ENCODE measurements at regions not wholly inside any gene's neighbourhood (a gene's known extent, or its start where the extent isn't known, plus 50 kb on each side); places are given as distances from the start of the nearest gene placed in this dataset.

DNA sequence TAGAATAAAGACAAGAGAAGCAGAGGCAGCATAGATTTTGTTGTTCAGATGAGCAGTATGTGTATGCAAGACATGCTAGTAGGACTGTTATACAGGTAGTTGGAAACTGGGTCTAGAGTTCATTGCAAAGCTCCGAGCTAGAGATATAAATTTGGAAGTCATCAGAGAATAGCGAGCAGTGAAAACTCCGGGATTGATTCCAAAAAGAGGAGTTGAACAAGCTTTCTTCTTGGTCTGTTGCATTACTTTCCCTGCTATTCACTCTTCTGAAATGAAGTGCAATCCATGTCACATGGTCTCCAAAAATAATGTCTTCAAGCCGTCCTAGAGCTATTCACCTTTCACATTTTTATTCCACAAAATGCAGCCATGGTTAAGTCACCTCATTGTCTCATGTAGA, 67.9 kb upstream of the ZNF462 start:
- DNase-seq: no peak

GRCh38 chr9:106796771-106797170, 66.2 kb upstream of the ZNF462 start:
- DNase-seq: no peak

DNA sequence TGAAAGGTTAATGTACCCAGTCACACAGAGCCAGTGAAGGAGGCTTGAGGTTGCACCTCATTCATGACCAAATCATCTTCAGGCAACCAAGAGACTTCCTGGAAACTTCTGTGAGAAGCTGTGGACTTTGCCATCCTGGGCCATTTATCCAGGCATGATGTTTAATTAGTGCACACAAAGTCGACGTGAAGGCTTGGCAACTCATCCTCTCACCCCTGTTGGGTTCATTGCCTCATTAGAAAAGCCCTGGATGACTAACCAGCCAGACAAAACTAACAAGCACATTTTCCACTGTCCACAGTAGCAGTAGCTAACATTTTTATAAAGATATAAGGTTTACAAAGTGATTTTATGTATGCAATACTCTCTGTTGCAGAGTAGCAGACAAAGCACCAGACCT, 65.7 kb upstream of the ZNF462 start:
- no peak for DNase-seq

GRCh38 chr9:106798016-106798799, 64.8 kb upstream of the ZNF462 start:
- DNase-seq: no peak

DNA sequence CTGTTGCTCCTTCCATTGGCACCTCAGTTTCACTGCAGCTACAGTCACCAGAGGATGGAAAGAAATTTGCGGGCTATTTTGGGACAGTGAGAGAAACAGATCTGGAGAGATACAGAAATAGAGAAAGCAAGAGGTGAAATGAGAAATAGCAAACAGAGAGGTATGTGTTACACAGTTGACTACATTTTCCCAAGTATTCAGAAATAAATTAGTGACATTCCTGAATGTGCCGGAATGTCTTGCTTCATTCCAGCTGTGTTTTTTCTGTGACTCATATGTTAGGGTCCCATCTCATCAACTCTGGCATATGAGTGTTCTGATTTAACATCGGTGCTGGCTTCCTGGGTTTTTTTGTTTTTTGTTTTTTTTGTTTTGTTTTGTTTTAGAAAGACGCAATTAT, 63.8 kb upstream of the ZNF462 start:
- DNase-seq: no peak

DNA sequence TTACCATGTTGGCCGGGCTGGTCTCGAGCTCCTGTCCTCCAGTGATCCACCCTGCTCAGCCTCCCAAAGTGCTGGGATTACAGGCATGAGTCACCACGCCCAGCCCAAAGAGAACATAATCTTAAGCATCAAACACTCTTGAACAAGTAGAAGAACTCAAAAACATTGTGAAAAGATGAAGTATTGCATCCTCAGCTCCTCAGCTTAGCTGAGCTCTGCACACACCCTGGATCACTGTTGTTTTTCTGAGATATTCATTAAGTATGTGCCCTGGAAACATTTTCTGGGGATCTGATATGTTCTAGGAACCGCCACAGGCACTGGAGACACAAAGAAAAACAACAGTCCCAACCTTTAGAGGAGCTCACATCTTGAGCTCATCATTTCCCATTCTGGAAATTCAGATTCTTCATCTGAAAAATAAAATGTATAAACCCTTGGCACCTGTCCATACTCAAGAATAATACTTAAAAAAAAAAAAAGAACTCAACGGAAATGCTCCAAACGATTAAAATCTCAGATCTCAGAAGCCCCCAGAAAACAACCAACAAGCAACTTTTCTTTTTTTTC, 62.2 kb upstream of the ZNF462 start:
- no peak for DNase-seq

DNA sequence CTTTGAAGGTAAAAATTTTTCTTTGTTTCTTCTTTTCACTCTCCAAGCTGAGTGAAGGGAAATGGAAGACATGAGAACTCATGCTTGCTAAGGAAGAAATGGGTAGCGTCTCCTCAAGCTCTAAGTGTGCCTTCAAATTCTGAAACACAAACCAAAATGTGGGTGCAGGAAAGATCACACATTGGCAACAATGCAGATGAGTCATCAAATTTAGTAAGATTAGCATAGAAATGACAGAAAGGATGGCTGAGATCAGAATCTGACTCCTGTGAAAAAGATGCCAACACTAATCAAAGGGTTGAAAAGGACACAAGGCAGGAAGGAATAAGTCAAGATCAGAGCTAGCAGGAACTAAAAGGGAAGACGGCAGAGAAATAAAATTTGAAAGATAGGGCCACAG, 61.1 kb upstream of the ZNF462 start:
- DNase-seq: no peak

All from T1000 (cell line).